NK-92 treated with Interleukin-12 subunit alpha and Interleukin-12 subunit beta, amount 100 ng/mL, for 24 hours (cell line): ENCODE measurements at regions not wholly inside any gene's neighbourhood (a gene's known extent, or its start where the extent isn't known, plus 50 kb on each side); places are given as distances from the start of the nearest gene placed in this dataset.

Experiments
- DNase-seq: peaks from one replicate; lab custom pipeline; 2025; lab: John Stamatoyannopoulos, UW

DNA sequence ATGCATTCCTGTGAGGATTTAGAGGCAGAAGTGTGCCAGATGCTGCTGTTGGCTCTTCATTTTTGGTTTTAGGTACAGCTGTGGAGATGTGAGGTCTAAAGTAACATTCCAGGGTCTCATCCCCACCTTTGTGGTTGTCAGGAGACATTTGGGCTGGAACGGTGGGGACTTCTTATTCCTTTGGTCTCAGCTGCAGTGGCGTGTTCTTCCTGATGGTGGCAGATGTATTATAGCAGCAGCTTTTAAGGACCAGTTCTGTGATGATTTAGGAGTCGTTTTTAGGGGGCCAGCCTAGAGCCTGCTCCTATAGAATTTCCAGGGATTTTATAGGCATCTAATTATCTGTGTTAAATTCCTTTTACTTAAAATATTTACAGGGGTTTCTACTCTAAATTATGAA lies 221.0 kb upstream of the EOMES start:
- DNase-seq = no peak

DNA sequence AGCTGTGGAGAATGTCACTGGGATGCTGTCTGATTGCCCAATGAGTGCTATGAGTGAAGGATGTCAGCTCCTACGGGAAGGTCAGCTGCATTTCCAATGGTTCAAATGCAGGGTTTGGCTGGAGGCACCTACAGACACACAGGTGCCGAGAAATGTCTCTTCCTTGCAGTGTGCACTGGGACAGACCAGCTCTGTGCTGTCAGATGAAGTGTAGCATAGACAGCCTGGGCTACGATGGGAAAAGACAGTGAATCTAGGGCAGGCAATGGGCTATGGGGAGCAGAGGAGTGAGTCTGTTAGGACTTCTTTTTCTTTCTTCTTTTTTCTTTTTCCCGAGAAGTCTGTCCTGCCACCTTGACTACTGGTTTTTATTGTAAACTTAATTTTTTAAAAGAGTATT lies 223.1 kb upstream of the EOMES start:
- no peak for DNase-seq

DNA sequence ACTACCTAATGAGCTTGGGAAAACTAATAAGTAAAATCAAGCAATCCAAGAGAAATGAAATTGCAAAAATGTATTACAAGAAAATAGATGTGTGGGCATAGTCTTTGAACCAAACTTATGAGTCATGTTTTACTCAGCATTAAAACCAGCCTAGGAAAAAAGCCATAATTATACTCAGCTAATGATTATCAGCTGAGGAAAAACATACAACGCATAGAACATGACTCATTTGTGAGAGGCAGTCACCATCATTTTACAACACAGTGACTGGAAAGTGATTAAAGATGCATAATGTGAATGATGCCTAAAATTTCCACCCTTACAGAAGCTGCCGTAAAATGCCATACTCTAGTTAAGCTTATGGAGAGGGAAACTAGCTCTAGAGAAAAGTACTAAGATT lies 238.0 kb upstream of the EOMES start:
- no peak for DNase-seq

DNA sequence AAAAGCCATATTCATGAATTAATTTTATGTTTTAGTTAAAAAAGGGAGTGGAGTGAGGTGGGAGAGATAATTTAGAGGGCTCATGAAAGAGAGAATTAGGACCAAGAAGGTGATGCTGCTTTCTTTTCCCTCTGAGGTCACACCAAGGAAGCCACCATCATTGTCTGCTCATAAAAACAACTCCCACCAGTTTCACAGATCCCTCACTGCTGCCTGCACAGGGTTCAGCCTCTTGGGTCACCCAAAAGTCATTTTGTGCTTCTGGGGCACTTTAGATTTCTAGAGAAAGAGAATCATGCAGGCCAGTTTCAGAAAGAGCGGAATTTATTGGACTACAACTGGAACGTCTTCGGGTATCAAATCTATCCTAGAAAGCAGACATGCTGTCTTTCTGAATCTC lies 241.4 kb upstream of the EOMES start:
- DNase-seq = no peak

DNA sequence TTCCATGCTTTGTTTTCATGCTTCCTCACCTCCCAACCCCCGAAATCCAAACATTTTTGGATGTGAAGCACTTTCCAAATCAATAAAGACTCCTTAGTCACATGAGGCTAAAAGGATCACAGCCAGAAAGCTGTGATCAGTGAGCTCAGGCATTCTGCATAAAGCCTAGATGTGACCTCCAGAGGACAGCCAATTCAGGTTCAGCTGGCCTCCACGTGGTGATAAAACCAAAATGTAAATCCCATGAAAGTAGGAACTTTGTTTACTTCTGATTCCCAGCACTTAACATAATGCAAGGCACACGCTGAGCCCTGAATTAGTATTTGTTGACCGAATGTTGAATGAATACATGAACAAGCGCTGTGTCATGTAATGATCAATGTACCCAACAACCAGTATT lies 249.5 kb upstream of the EOMES start:
- DNase-seq = no peak

DNA sequence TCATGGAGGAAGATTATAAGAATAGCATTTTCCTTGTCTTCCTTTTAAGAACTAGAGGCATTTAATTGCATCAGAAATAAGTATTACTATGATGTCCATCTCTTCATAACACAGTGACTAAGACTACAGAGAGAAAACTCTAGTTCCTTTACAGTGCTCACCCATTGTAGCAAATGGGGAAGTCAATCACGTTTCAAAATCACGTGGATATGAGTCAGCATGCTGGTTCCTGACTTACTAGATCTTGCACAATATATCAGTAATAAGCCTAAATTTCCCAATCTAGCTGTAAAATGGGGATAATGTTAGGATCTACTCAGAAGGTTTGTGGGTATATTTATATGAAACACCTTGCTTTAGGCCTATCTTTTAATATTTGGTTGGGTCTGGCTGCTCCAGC lies 254.8 kb upstream of the EOMES start:
- no peak for DNase-seq

DNA sequence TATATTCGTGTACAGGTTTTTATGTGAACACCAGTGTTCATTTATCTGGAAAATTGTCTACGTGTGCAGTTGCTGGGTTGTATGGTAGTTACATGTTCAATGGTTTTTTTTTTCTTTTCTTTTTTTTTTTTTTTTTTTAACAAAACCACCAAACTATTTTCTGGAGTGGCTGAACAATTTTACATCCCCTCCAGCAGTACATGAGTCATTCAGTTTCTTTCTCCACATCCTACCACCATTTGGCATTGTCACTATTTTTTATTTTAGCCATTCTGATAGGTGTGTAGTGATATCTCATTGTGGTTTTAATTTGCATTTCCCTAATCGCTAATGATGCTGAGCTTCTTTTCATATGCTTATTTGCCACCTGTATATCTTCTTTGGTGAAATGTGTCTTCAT lies 256.3 kb upstream of the EOMES start:
- DNase-seq = no peak

DNA sequence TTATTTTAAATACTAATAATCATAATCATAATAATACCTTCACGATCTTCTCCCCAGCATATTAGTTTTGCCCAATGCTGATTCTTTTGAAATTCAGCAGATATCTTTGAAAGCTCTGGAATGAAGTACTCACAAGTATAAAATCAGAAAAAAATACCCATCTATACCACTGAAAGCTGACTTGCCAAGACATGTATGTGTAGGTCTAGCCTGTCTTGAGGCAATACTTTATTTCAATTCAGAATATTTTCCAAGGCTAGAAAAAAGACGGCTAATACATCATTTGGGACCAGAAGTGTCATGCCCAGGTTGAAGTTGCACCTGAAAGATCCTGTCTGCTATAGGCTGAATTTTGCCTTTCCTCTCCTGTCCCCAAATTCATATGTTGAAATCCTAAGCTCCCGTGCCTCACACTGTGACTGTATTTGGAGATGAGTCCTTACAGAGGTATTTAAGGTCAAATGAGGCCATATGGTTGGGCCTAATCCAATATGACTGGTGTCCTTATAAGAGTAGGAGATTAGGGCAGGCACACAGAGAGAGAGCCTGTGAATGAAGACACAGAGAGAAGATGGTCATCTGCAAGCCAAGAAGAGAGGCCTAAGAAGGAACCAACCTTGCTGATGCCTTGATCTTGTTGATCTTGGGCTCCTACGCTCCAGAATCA lies 255.9 kb upstream of the CMC1 start:
- no peak for DNase-seq

DNA sequence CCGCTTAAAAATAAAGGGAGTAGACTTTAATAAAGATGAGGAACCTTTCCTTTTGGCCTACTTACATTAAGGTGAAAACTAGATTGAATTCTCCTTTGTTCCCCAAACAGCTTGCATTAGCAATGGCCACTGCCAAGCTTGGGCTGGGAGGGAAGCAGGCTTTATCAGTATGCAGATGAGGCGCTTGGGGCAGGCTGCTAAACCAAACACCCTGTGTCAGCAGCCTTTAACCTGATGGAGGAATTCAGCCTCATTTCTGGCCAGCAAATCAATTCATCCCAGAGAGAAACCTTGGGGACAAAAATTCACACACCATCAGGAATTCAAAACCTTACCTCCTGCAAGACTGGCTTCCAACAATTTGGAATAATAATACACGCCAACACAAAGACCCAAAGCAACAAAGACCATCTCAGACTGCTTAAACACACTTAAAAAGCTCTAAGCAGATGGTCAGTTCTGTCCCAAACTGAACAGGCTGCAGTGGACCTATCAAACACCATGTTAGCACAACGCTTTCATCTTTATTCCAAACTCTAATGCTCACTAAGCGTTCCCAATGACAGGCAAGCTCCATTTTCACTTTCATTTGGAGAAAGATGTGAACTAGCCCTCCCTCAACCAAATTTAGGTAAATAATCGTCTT lies 255.1 kb upstream of the CMC1 start:
- no peak for DNase-seq

DNA sequence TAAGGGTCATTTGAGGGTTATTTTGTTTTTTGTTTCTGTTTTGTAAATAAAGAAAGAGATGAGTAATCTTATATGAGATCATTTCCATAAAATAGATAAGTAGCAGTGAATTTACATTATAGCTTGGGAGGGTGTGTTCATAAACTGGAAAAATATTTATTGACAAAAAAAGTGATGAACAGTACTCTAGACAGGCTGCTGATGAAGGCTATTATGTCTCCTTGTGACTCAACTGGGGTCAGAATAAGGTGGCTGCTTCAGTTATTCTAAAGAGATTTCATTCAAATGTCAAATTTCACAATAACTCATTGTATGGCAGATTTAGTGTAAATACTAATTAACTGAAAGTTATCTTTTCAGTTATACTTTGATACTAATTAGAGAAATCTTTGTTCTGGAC lies 251.1 kb upstream of the CMC1 start:
- no peak for DNase-seq

DNA sequence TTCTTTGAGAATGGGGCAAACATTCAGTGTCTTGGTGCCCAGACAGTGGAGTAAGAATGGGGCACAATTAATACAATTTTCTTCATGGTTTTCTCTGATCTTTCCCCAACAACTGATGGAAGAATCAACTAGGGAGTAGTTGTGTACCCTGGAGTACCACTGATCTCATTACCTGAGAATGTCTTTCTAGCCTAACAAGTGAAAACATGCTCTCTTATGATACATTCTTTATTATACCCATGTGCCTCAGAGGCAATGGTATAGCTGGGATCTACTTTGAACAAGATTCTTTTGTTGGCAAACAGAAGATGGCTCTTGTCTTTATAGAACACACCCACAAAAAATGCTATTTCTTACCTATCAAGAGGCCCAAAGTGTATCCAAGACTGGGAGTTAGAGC lies 250.6 kb upstream of the CMC1 start:
- no peak for DNase-seq

DNA sequence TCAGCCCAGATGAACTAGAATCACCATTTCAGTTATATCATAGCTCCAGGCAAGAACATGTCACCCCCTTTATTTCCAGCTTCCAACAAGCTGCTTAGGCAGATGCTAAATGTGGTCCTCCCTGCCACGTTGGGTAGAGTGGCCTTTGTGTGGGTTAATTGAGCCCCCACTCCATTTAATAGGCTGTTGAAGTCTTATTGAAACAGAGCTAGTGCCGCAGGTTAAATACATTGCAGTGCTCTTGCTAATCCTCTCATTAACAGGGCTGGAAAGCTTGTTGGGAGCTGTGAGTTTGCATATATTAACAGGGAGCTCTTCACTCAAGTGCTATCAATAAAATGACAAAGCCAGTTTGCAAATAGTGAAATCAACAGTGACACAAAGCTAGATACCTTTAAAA lies 248.4 kb upstream of the CMC1 start:
- no peak for DNase-seq

DNA sequence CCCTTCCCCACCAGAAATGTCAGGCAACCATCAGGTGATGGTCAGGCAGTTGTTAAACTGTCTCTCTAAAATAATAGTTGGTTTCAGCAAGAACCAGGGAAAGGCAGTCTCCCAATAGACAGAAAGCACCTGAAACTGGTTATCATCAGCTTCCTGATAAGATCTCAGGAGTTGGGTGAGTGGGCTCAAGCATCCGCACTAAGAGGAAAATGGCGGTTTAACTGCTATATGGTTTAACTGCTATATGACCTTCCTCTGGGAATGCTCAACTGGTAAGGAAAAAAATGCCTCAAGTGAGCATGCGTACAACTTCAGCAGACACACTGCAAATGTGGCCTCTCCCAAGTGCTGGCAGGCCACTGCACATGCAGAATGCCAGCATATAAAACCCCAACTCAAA lies 240.8 kb upstream of the CMC1 start:
- no peak for DNase-seq

DNA sequence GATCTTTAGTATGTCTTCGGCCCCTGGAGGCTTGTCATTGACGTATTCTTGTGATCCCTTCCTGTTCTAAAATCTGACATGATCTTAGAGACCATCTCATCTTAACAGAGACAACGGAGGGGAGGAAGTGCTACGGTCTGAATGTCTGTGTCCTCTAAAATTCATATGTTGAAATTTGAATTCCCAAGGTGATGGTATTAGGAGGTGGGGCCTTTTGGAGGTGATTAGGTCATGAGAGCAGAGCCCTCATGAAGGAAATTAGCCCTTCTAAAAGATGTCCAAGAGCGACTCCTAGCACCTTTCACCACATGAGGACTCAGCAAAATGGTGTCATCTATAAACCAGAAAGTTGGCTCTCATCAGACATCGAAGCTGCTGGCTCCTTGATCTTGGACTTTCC lies 233.2 kb upstream of the CMC1 start:
- no peak for DNase-seq

DNA sequence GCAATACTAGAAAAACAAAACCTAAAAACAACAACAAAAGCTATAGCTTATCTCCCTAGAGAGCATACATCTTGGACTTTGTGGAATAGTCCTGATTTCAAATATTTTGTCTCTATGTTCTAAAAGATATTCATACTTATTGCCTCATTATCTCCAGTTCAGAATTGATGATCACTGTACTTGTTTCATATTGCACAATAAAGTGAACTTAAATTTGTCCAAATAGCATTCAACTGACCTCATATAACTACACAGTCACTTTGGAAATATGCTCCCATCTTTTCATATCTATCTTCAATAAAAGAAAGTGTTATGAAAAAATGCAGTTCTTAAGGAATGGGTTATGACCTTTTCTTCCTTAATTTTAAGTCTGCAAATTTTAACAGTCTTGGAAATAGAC lies 228.6 kb upstream of the CMC1 start:
- DNase-seq = no peak

DNA sequence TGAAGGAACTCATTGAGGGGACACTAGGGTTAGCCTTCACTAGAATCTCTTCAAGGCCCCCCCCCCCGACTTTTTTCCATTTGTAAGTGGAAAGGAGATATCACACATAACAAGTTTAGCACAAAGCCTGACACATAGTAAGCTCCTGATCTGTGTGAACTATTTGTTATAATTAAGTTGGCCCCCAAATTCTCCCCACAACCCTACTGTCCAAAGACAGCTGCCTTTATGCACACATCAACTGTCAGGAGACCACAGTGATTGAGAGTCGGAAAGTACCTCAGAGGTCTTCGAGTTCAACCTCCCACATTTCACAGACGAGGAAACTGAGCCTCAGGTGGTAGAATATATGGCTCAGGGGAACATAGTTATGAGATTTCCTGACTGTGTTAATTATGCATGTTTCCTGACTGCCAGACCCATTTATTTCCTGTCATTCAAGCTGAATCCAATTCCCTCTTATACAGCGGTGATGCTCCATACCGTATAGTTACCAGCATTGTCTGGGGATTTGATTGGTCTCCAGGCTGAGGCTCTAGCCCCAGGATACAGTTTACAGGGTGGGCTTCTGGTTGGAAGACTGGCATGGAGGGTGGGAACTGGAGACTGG lies 227.4 kb upstream of the CMC1 start:
- no peak for DNase-seq

DNA sequence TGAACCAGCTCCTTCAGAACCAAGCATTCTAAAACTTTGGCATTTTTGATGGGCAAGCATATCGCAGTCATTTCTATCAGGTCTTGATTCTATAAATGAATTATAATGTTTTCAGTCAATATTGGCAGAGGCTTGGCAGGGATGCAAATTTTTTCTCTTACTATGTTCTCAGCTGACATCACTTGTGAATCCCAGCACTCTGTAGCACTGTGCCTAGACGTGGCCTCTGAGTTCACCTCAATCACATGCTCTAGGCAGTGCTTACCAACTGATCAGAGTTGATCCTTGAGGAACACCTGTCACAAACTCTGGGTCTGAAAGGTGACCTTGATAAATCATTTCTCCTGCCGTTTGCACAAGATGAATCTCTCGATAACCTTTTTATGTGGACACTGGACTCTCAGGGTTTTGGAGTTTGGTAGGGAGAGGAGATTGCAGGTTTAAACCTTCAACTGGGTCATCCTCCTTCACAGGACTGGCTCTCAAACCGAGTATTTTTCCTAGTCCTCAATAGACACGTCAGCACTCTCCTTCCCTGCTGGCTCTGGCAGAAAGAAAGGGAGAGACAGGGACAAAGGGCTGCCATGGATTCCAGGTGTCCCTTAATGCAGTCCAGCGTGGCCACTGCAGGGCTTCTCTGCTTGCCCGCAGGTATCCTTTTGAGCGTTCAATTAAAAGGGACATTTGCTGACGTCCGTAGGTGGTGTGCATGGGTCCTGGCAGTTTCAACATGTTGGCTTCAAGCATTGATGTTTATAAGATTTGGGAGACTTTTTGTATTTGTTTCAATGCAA lies 222.3 kb upstream of the CMC1 start:
- DNase-seq = no peak

DNA sequence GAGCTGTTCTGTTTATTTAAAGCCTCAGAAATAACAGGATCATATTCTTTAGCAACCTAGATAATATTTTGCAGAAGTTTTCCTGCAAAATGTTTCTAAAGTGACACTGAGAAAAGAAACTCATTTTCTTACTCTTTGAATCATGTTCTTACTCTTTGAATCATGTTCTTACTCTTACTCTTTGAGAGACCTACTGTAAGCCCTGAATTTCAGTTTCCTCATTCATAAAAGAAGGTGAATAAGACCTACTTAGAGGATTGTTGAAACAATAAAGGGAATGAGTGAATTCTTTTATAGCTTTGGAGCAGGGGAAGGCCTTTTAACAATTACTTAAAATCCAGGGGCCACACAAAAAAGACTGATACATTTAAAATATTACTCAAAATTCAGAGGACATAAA lies 221.7 kb upstream of the CMC1 start:
- DNase-seq = no peak

DNA sequence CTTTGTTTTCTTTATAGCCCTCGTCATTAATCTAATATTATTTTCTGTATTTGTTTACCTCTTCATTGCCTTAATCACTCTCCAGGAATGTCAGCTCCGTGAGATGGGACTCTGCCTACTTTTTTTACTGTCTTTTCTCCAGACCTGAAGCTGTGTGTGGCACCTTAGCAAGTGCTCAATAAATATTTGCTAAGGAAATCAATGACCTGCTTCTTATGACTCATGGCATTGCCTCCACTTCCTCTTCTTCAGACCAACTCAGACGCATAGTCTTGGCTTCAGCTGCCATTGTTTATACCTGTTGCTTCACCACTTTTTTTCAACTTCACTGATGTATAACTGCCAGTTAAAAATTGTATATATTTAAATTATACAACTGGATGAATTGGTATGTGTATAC lies 218.5 kb upstream of the CMC1 start:
- no peak for DNase-seq

DNA sequence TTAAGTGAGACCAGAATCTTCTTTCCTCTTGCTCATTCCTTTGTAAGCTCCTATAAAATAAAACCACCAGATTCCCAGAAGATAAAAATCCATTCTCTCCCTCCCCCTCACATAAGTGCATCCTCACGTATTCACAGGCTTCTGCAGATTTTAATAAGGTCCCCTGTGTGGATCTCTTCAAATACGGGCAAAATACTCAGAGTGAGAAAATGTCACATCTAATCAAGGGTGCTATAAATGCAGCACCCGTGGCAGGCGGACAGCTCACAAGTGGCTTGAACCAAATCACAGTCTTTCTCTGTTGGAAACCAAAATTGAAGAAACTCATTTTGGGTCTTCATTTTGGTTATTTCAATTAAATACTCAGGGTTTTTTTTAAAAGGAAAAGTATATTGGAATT lies 212.9 kb upstream of the CMC1 start:
- DNase-seq = no peak

DNA sequence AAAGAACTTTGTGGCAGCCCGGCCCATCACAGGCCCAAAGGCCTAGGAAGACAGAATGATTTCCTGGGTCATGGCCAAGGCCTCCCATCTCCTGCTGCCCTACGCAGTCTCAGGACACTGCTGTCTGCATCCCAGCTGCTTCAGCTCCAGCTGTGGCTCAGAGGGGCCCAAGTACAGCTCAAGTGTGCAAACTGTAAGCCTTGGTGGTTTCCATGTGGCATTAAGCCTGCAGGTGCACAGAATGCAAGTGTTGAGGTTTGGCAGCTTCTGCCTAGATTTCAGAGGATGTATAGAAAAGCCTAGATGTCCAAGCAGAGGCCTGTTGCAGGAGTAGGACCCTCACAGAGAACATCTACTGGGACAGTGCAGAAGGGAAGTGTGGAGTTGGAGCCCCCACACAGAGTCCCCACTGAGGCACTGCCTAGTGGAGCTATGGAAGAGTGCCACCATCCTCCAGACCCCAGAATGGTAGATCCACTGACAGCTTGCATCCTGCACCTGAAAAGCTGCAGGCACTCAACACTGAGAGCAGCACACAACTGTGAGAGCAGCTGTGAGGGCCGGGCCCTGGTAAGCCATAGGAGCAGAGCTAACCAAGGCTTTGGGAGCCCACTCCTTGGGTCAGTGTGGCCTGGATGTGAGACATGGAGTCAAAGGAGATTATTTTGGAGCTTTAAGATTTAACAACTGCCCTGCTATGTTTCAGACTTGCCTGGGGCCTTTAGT lies 208.2 kb upstream of the CMC1 start:
- DNase-seq = no peak
